IPS-NIHi11 (cell line): ENCODE measurements at regions not wholly inside any gene's neighbourhood (a gene's known extent, or its start where the extent isn't known, plus 50 kb on each side); places are given as distances from the start of the nearest gene placed in this dataset.
"Not testable (repeated sequence)": the region's sequence is repeated elsewhere in the genome, so short reads cannot be mapped to it uniquely, and the experiment has no call there.

Source experiments
- DNase-seq: peaks from one replicate; pipeline ENCODE4 v3.0.0; 2012; ENCODE audit warnings: mixed read lengths, low spot score

DNA sequence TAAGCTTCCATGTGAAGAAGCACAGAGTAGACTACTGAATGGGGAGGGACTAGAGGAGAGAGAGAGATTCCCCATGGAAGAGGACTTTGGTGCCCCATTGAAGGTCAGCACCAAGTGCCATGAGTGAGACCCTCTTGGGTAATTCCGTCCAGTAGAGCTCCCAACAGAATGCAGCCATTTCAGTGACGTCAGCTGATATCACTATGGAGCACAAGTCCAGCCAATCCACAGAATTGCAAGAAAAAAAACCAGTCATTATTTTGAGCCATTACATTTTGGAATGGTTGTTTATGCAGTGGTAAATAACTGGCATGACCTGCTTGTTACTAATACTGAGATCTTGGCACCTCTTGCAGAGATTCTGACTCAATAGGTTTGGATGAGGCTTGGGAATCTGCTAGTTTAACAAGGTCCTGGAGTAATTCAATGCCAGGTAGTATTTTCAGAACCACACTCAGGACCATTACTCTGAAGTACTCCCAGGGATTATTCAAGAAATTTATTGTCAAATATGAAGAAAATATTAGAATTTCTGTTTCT lies 52.6 kb upstream of the SP8 start:
- no peak for DNase-seq

GRCh38 chr7:20839987-20840386 lies 53.3 kb upstream of the SP8 start:
- no peak for DNase-seq

DNA sequence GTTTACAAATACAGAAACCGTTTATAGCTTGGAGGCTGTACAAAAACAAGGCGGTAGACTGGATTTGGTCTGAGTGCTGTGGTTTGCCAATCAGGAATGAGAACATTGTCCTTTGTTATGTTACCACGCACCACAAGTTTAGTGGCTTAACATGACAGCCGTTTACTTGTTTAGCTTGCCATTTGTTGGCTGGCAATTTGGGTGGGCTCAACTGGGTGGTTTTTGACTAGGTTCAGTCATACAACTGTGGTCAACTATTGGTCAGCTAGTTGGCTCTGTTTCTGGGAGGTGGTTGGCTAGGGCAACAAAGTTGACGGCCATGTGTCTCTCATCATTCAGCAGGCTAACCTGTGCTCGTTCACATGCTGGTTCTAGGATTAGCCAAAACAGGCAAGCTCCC lies 60.1 kb upstream of the SP8 start:
- DNase-seq, result no peak

DNA sequence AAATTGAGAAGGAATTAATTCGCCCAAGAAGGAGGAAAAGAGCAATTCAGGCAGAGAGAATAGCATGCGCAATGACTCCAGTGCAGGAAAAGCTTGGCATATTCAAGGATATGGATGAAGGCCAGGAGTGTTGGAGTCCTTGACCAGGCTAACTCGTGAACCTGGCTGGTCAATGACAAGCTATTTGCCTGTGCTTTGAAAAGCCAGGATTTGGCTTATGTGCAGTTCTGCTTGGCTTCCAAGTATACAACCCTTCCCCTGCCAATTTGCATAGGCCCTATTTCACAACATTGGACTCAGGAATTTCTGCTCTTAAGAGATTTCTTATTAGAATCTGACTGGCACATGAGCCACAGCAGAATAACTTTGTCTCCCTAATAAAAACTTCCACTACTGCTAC lies 72.3 kb upstream of the SP8 start:
- DNase-seq, result no peak

DNA sequence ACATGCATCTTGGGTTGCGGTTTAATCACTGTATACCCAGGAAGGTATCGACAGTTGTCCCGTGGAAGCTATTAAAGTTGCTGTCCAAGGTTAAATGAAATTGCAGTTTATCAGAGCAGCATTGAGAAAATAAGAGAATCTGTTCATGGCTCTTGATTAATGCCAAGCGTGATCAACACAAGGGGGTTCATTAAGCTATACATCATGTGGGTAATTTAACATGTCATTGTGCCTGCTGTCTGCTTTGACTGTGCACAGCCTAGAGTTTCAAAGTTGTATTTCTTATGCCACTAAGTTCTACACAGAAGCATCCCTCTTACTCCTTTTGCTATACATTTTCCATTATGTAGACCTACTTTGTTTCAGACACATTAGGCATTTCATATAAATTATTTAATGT lies 74.8 kb upstream of the SP8 start:
- DNase-seq, result no peak

DNA sequence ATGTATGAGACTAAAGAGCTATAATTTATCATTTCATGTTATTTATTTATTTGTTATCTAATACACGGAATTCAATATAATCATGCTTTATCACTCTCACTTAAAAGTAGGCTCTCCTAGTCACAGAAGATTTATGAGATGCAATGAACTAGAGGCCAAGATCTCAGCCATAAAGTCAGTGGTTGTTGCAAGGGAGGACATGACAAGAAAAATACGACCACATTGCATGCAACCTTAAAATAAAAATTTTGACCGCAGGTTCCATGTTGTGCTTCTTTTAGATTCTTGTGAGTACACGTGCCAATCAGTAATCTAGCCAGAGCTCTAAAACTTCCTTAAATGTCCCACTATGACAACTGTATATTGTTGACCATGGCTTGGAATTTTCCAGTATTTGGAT lies 75.9 kb upstream of the SP8 start:
- no peak for DNase-seq

- no peak for DNase-seq
Measured at GRCh38 chr7:20864221-20864620, 77.5 kb upstream of the SP8 start.

DNA sequence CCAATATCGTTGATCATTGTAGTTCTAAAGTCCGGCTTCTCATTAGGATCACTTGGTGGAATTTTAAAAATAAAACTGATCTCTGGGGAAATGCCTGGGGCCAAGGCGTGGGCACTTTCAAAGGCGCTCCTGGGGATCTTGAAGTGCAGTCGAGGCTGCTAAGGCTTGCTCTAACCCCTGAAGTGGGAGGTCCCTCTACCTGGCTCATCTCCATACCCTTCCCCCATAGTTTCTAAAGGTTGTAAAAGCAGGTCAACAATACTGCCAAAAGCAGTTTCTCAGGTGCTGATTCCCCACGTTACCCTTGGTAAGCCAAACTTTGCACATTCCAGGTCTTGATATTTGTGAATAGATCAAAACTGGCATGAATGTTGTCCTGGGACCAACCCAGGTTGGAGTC lies 79.0 kb upstream of the SP8 start:
- DNase-seq, result no peak

DNA sequence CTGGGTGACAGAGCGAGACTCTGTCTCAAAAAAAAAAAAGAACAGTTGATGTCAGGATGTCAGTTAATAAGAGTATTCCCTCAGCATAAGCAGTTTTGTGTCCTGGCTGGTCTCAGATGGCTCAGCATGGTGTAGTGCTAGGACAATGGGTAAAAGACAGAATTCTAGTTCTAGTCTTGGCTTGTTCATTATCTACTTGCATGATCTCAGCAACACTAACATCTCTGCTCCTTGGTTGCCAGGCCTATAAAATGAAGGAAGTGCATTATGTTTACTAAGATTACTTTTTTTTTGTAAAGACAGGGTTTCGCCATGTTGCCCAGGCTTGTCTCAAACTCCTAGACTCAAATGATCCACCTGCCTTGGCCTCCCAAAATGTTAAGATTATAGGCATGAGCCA lies 84.3 kb upstream of the SP8 start:
- DNase-seq, result no peak

DNA sequence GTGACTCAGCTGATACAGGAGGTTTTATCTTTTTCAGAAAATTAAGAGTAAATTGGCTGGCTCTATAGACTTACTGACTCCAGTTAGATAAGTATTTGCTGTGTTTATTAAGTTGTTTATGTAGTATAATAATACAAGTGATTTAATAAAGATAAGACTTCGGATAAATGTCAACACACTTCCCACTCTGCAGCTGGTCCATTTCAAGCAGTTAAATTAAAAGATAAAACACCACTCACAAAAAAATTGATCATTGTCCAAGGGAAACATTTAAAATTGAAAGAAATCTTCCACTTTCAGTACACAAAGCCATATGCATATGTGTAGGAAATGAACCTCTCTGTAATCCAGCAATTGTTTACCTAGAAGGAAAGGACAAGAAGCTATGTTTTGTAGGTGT lies 106.1 kb upstream of the SP8 start:
- DNase-seq, result no peak

DNA sequence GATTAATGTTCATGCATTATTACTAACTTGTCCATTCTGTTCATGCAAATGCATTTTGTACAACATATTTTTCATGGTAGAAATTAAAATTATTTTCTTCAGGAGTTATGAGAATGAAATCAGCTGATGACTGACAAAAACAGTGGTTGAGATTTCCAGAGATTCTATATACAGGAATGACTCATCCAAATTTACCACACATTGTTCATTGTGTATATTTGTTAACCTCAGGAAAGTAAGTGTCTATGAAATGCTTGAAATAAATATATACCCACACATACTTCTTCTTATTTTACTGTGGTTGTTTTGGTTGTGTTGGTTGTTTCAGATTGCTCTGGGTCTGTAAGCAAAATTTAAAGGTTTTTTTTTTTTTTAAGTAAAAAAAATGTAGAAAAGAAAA lies 108.1 kb upstream of the SP8 start:
- no peak for DNase-seq

GRCh38 chr7:20895563-20895962 lies 108.9 kb upstream of the SP8 start:
- DNase-seq, result no peak

- DNase-seq, result no peak
Measured at GRCh38 chr7:20896996-20897395, 110.3 kb upstream of the SP8 start.

DNA sequence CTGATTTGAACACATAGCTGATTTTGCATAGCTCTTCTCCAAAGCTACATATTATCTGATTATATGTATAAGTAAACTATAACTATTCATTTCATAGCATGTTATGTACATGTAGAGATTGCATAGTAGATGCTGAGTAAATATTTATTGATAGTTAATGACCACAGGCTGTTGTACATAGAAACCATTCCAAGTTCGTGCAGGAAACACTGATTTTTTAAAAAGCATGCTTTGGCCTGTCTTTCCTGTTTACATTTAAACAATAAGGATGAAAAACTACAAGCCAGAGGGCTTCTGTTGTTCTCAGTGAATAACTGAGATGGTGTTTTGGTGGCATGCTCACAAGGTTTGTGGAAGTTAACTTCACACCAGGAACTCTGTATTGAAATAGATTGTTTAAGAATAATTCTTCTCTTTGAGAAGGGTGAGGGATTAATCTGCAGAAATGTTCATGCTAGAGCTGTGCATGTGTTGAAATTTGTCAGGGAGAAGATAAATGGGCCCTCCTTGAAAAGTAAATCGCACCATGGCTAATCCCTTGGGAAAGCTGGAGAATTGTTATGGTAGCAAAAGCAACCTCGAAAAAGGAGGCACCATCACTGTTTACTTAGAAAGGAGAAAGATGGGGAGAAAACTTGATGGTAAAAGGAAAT lies 120.2 kb upstream of the SP8 start:
- no peak for DNase-seq

DNA sequence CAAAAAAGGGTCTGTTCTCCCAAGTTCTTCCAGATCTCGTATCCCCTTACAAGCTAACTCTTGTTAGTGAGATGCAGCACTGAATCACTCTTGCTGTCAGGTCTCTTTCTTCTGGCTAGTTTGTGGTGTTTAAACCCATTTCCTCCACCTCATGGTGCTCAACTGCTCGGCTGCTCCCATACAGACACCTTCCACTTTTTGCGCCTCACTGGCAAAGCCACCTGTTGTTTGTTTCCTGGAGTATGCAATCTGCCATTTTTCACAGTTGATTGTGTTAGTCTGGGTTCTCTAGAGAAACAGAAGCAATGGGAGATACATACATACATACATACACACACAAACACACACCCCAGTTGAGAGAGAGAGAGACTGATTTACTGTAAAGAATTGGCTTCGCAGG lies 124.4 kb upstream of the SP8 start:
- no peak for DNase-seq

DNA sequence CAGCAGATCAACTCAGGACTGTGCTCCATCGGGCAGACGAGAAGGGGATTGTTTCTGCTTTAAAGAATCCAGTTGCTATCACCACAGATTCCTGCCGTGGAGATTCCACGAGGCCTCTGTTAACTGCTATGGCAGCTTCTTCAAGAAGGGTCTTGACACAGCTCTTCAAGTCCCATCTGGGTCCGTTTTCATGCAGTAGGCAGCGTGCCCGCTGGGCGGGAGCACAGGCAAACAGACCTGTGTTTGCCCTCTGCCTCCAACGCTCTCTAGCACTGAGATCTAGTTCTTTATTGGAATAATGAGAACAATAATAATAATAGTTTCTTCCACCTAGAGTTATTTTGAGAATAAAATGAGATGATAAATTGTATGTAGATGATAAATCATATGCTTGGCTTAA lies 127.2 kb upstream of the SP8 start:
- no peak for DNase-seq

GRCh38 chr7:20916311-20916710 lies 129.6 kb upstream of the SP8 start:
- no peak for DNase-seq

DNA sequence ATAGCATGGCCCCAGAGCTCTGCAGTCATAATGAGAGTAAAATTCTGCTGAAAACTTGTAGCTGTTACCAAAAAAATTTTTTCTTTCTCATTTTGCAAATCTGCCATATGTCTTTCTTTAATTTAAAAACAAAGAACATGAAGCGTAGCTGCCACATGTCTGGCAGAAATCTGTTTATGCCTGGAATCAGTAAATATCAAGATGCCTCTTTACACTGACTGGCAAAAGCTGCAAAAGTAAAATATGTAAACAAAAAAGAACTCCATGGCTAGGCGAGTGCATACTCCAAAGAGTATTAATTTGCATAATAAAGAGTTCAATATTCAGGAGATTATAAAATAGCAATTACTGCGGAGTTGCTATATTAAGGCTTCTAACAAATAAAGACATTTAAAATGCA lies 130.9 kb upstream of the SP8 start:
- DNase-seq, result no peak

GRCh38 chr7:20918156-20918555 lies 131.5 kb upstream of the SP8 start:
- no peak for DNase-seq

GRCh38 chr7:20927178-20927577 lies 140.5 kb upstream of the SP8 start:
- not testable (repeated sequence) for DNase-seq

DNA sequence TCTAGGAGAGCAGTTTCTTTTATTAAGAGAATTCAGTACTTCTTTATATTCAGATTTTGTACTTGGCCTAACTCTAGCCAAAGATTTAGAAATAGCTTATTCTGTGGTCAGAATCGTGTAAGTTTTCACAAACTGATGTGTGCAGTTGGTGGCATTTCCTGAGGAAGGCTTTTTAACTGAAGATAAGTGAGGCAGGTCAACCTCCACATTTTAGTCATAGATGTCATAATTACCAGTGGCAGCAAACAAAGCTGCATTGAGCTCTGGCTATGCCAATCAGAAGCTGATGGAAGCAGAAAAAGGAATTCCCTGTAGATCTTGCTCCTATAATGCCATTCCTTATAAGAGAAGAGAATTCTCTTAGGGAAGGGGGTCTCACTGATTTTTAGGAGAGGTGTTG lies 141.3 kb upstream of the SP8 start:
- DNase-seq, result no peak

- no peak for DNase-seq
Measured at GRCh38 chr7:20929199-20929598, 142.5 kb upstream of the SP8 start.

GRCh38 chr7:20931739-20932138 lies 145.1 kb upstream of the SP8 start:
- no peak for DNase-seq

- no peak for DNase-seq
Measured at GRCh38 chr7:20932785-20933527, 146.3 kb upstream of the SP8 start.
